ENCODE measurements at regions not wholly inside any gene's neighbourhood (a gene's known extent, or its start where the extent isn't known, plus 50 kb on each side); places are given as distances from the start of the nearest gene placed in this dataset.
A peak's percentile ranks its signal among the peaks of the same experiment; 100 is the strongest.

- no peak for DNase-seq (ENCODE audit: low read depth in 2 of 2)
Observed at GRCh38 chr3:67791620-67792019, 137.2 kb upstream of the SUCLG2 start.

DNA sequence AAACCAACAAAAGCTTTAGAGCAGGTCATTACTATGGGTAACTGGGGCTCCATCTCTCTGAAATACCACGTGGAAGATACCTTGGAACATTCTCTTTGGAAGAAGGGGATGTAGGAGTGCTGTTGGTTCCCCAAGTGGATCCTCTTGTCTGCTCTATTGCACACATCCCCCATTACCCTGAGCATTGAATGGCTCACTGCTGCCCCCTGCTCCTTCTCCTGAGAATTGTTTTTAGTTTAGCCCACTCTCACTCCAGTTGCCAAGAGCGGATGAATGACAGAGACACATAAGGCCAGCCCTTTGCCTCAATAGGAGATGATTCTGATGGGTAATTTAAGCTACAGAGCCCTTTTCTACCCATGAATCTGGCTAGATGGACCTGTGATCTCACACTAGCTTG is 135.6 kb upstream of the SUCLG2 start:
- peak; percentile 13 to 43 for DNase-seq (ENCODE audit: low read depth in 2 of 2)

GRCh38 chr3:67788396-67788795 is 134.0 kb upstream of the SUCLG2 start:
- DNase-seq (ENCODE audit: low read depth in 2 of 2): no peak

DNA sequence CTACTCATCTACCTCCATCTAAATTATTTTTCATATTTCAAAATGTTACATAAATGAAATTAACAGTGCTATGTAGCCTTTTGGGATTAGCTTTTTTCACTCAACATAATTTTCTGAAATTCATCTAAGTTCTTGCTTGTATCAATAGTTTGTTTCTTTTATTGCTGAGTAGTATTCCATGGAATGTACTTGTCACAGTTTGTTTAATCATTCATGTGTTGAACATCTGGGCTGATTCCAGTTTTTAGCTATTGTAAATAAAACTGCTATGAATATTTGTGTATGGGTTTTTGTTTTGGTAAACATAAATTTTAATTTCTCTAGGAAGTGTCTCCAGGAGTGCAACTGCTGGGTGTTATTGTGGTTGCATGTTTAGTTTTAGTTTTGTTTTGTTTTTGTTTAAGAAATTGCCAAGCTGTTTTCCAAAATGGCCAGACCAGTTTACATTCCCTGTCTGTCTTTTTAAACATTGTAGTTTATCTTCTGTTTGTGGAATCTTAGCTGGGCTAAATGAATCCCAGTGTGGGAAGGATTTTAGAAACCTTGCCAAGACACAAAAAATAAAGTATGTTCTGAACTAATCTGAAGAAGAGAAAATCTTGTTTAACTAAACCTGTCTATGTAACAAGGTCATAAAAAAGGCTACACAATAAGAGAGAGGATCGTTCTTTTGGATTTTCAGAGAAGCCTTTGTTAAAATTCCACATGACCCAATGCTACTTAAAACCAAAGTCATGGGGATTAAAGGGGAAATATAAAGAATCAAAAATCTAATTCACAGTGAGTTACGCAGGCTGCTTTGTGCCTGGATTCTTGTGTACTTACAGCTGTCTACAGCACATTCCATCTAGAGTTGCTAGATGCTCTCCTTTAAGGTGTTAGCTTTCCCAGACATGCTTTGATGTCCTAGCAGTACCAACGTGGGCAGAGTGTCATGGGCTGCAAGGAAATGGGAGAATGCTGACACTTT is 129.2 kb upstream of the SUCLG2 start:
- DNase-seq (ENCODE audit: low read depth in 2 of 2): no peak

GRCh38 chr3:67781871-67782270 is 127.5 kb upstream of the SUCLG2 start:
- no peak for DNase-seq (ENCODE audit: low read depth in 2 of 2)

- DNase-seq (ENCODE audit: low read depth in 2 of 2): no peak
Observed at GRCh38 chr3:67781218-67781617, 126.8 kb upstream of the SUCLG2 start.

- DNase-seq (ENCODE audit: low read depth in 2 of 2): no peak
Observed at GRCh38 chr3:67774676-67775075, 120.3 kb upstream of the SUCLG2 start.

- DNase-seq (ENCODE audit: low read depth in 2 of 2): no peak
Observed at GRCh38 chr3:67765575-67765974, 111.2 kb upstream of the SUCLG2 start.

DNA sequence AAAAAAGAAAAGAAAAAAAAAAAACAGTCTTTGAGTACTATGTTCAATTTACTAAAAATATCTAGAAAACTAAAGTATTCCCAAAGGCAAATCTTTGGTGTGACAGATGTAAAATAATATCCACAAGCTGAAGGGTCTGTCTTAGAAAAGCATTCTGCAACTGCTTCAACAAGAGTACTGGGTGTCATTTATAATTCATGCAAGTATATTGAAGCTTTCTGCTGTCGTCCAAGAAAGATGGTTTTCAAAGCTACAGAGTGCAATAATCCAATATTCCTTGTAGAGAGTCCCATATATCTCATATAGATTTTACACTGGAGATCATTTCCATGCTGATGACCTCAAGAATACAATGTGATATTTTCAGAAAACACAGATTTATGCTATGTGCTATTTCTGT is 90.9 kb upstream of the SUCLG2 start:
- no peak for DNase-seq (ENCODE audit: low read depth in 2 of 2)

GRCh38 chr3:67744699-67745098 is 90.3 kb upstream of the SUCLG2 start:
- DNase-seq (ENCODE audit: low read depth in 2 of 2): no peak

DNA sequence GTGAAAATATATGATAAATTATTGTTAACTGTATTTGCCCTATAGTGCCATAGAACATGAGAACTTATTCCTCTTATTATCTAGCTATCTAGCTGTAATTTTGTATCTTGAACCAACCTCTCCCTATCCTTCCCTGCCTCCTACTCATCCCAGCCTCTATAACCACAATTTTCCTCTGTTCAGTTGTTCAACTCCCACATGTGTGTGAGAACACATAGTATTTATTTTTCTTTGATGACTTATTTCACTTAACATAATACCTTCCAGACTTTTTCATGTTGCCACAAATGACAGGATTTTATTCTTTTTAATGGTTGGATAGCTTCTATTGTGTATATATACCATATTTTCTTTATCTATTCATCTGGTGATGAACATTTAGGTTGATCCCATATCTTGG is 85.4 kb upstream of the SUCLG2 start:
- DNase-seq (ENCODE audit: low read depth in 2 of 2): no peak

GRCh38 chr3:67737906-67738865 is 83.8 kb upstream of the SUCLG2 start:
- no peak for DNase-seq (ENCODE audit: low read depth in 2 of 2)

DNA sequence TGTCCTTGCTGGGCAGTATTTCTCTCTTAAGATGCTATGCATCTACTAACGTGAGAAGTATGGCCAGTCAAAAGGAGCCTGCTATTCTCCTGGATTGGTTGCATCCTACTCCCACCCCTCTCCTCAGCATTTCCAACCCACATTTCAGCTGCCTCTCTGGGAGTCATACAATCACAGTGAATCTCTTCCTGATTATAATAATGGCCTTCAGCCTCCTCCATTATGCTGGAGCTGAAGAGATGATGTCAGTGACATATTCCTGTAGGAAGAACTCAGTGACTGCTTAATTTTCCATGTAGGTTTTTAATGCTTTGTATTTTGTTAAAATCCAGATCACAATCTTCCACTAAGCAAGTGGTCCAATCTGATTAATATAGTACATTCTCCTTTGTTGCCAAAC is 82.7 kb upstream of the SUCLG2 start:
- no peak for DNase-seq (ENCODE audit: low read depth in 2 of 2)

DNA sequence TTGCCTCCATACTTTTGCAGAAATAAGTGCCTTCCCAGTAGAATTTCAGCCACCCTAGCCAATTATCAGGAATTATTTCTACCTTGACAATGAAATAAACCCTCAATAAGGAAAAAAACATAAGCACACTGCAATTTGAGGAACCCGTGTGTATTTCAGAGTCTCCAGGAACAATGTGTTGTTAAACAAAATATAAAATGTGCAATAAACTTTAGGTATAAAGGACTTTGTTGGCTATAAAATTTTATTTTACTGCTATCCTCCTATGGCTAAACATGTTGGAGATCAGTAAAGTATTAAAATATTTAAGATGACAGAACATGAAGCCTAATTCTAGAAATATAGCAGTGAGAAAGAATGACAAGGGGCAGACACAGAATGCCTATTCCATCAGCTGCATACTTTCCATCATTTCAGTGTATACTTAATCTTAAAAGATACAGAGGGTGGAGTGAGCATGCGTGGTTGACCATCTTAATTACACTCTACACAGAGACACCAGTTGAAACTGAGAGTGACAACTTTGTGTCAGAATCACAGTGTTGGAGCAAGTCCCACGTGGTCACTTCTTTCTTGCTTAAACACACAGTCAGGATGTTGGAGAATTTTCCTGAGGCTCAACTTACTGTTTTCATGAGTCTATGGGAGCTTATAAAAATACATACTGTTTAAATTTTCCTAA is 79.0 kb upstream of the SUCLG2 start:
- no peak for DNase-seq (ENCODE audit: low read depth in 2 of 2)

- no peak for DNase-seq (ENCODE audit: low read depth in 2 of 2)
Observed at GRCh38 chr3:67724434-67724833, 70.0 kb upstream of the SUCLG2 start.

- no peak for DNase-seq (ENCODE audit: low read depth in 2 of 2)
Observed at GRCh38 chr3:67723863-67724262, 69.5 kb upstream of the SUCLG2 start.

GRCh38 chr3:67719333-67719732 is 64.9 kb upstream of the SUCLG2 start:
- no peak for DNase-seq (ENCODE audit: low read depth in 2 of 2)

- no peak for DNase-seq (ENCODE audit: low read depth in 2 of 2)
Observed at GRCh38 chr3:67715971-67716370, 61.6 kb upstream of the SUCLG2 start.

- no peak for DNase-seq (ENCODE audit: low read depth in 2 of 2)
Observed at GRCh38 chr3:67713764-67714469, 59.5 kb upstream of the SUCLG2 start.

GRCh38 chr3:67712259-67712658 is 57.8 kb upstream of the SUCLG2 start:
- DNase-seq (ENCODE audit: low read depth in 2 of 2): no peak

DNA sequence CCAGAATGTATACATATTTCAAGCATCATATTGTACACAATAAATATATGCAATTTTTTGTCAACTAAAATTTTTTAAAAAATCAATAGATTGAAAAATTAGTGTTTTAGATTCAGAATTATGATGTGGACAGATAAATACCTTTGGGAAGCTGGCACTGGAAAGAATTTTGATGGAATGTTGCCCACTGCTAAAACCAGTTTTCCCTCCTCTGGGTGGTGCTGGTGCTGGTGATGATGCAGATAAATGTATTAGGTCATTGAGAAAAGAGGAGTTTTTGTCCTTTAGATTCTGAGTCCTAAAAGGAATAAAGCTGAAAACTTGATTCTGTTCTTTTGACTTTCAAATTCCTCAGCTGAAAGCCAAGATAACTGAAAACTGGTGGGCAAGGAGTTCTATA is 56.0 kb upstream of the SUCLG2 start:
- DNase-seq (ENCODE audit: low read depth in 2 of 2): no peak
